HEK293 (cell line): ENCODE measurements at regions not wholly inside any gene's neighbourhood (a gene's known extent, or its start where the extent isn't known, plus 50 kb on each side); places are given as distances from the start of the nearest gene placed in this dataset.

Source experiments
- CTCF ChIA-PET: fragments of 350-600 bp; formaldehyde crosslinking; extraction: SDS; loops from one replicate; lab custom pipeline; 2021; ENCODE audit warnings: antibody characterized with exemption; lab: Yijun Ruan, JAX
- POLR2A ChIA-PET: fragments of 300-600 bp; formaldehyde crosslinking; extraction: SDS; loops from one replicate; lab custom pipeline; 2020; ENCODE audit warnings: antibody characterized with exemption, inconsistent platforms; lab: Yijun Ruan, JAX
- H3K27ac ChIP-seq: fragments of 200-500 bp; sonication (Bioruptor generic); 2 replicates; pipeline ENCODE4 v1.5.1; 2014; ENCODE audit warnings: low read depth, low read length, control low read depth, inconsistent platforms; ENCODE audit errors: extremely low read depth
- H3K36me3 ChIP-seq, 2 experiments: fragments of 200-500 bp in 1 of 2; sonication (Bioruptor generic) in 1 of 2; 1 replicate in 1 of 2; 2 replicates in 1 of 2; pipeline ENCODE4 v1.5.1; 2014 to 2017; ENCODE audit warnings: inconsistent platforms in 2 of 2, low read length in 2 of 2; ENCODE audit not compliant: control insufficient read depth in 2 of 2, insufficient read depth in 1 of 2
- H3K4me1 ChIP-seq: fragments of 200-500 bp; sonication (Bioruptor generic); 2 replicates; pipeline ENCODE4 v1.5.1; 2014; ENCODE audit warnings: mild to moderate bottlenecking, low read length, inconsistent platforms; ENCODE audit not compliant: control insufficient read depth, insufficient read depth
- H3K4me3 ChIP-seq: 2 replicates; pipeline ENCODE4 v1.5.1; 2011; ENCODE audit warnings: low read depth, mild to moderate bottlenecking, control low read depth, low read length, moderate library complexity
- H3K9me3 ChIP-seq: fragments of 200-500 bp; sonication (Bioruptor generic); 2 replicates; pipeline ENCODE4 v1.5.1; 2014; ENCODE audit warnings: low read depth, low read length, inconsistent platforms; ENCODE audit not compliant: control insufficient read depth, insufficient read depth
- HIC1 ChIP-seq: fragments of 450-650 bp; formaldehyde crosslinking; IDR thresholded peaks from 2 replicates; pipeline ENCODE4 v1.5.1; 2016; ENCODE audit warnings: missing biosample characterization, missing genetic modification characterization
- SALL2 ChIP-seq: fragments of 450-650 bp; formaldehyde crosslinking; IDR thresholded peaks from 2 replicates; pipeline ENCODE4 v1.5.0; 2017; ENCODE audit warnings: missing biosample characterization, mild to moderate bottlenecking, missing genetic modification characterization, borderline replicate concordance
- TSHZ1 ChIP-seq: fragments of 450-650 bp; formaldehyde crosslinking; IDR thresholded peaks from 2 replicates; pipeline ENCODE4 v1.5.1; 2016; ENCODE audit warnings: missing biosample characterization, missing genetic modification characterization, borderline replicate concordance
- ZBTB48 ChIP-seq: fragments of 450-650 bp; formaldehyde crosslinking; IDR thresholded peaks from 2 replicates; pipeline ENCODE4 v1.5.1; 2016; ENCODE audit warnings: missing biosample characterization, missing genetic modification characterization
- ZFHX2 ChIP-seq: fragments of 450-650 bp; formaldehyde crosslinking; conservative IDR thresholded peaks from 2 replicates; pipeline ENCODE4 v1.5.1; 2016; ENCODE audit warnings: missing biosample characterization, missing genetic modification characterization
- ZNF16 ChIP-seq: fragments of 450-650 bp; formaldehyde crosslinking; IDR thresholded peaks from 2 replicates; pipeline ENCODE4 v1.5.1; 2016; ENCODE audit warnings: low read depth, missing biosample characterization, missing genetic modification characterization
- ZNF184 ChIP-seq: fragments of 450-650 bp; IDR thresholded peaks from 2 replicates; pipeline ENCODE4 v1.5.1; 2018; ENCODE audit warnings: missing biosample characterization, mild to moderate bottlenecking, missing genetic modification characterization
- ZNF23 ChIP-seq: fragments of 450-650 bp; formaldehyde crosslinking; IDR thresholded peaks from 2 replicates; pipeline ENCODE4 v1.5.1; 2016; ENCODE audit warnings: missing biosample characterization, missing genetic modification characterization, borderline replicate concordance
- ZNF335 ChIP-seq: fragments of 450-650 bp; formaldehyde crosslinking; conservative IDR thresholded peaks from 2 replicates; pipeline ENCODE4 v1.5.1; 2016; ENCODE audit warnings: missing biosample characterization, missing genetic modification characterization
- ZNF518A ChIP-seq: fragments of 450-650 bp; formaldehyde crosslinking; conservative IDR thresholded peaks from 2 replicates; pipeline ENCODE4 v1.5.1; 2016; ENCODE audit warnings: low read depth, missing biosample characterization, missing genetic modification characterization
- ZNF558 ChIP-seq: fragments of 450-650 bp; formaldehyde crosslinking; IDR thresholded peaks from 2 replicates; pipeline ENCODE4 v1.5.1; 2016; ENCODE audit warnings: missing biosample characterization, missing genetic modification characterization
- ZNF580 ChIP-seq: fragments of 450-650 bp; formaldehyde crosslinking; IDR thresholded peaks from 2 replicates; pipeline ENCODE4 v1.5.1; 2016; ENCODE audit warnings: missing biosample characterization, missing genetic modification characterization
- ZNF600 ChIP-seq: fragments of 450-650 bp; formaldehyde crosslinking; IDR thresholded peaks from 2 replicates; pipeline ENCODE4 v1.5.1; 2016; ENCODE audit warnings: missing biosample characterization, missing genetic modification characterization
- ZNF660 ChIP-seq: fragments of 450-650 bp; IDR thresholded peaks from 2 replicates; pipeline ENCODE4 v1.5.1; 2018; ENCODE audit warnings: missing biosample characterization, mild to moderate bottlenecking, missing genetic modification characterization
- ZNF701 ChIP-seq: fragments of 450-650 bp; formaldehyde crosslinking; IDR thresholded peaks from 2 replicates; pipeline ENCODE4 v1.5.1; 2016; ENCODE audit warnings: missing biosample characterization, missing genetic modification characterization
- ZNF768 ChIP-seq: fragments of 450-650 bp; formaldehyde crosslinking; IDR thresholded peaks from 2 replicates; pipeline ENCODE4 v1.5.1; 2018; ENCODE audit warnings: missing biosample characterization, mild to moderate bottlenecking, missing genetic modification characterization
- ZNF843 ChIP-seq: fragments of 450-650 bp; formaldehyde crosslinking; IDR thresholded peaks from 2 replicates; pipeline ENCODE4 v1.5.1; 2016; ENCODE audit warnings: missing biosample characterization, missing genetic modification characterization
- ZSCAN16 ChIP-seq: fragments of 450-650 bp; formaldehyde crosslinking; IDR thresholded peaks from 2 replicates; pipeline ENCODE4 v1.5.1; 2016; ENCODE audit warnings: missing biosample characterization, missing genetic modification characterization

GRCh38 chr1:104830534-104830933 is 1080.8 kb downstream of the AMY1C start:
- POLR2A ChIA-PET: no interaction called here
- Histone ChIP-seq H3K4me3 (no peak overlapping the region), H3K27ac (no peak overlapping the region), H3K4me1 (no peaks in the 10 kb centered on the region), H3K36me3 (no peaks in the 10 kb centered on the region), H3K9me3 (no peaks in the 10 kb centered on the region)
- TF ChIP-seq ZBTB48 (tag by site-specific recombination): no peak
- CTCF ChIA-PET: no interaction called here

- no peaks in the 10 kb centered on the region for H3K36me3 ChIP-seq
- H3K4me3 ChIP-seq: no peak overlapping the region
- no peak overlapping the region for H3K27ac ChIP-seq
- H3K9me3 ChIP-seq: no peaks in the 10 kb centered on the region
- TF ChIP-seq ZSCAN16 (no peak), ZNF600 (tag by site-specific recombination) (no peak), ZFHX2 (no peak), ZNF184 (tag by site-specific recombination) (no peak)
- TF ChIP-seq, all 188 proteins: peak for 0
- no peaks in the 10 kb centered on the region for H3K4me1 ChIP-seq
- CTCF ChIA-PET: no interaction called here
- POLR2A ChIA-PET: no interaction called here
Observed at GRCh38 chr1:104852151-104852550, 1102.5 kb downstream of the AMY1C start.

GRCh38 chr1:104853276-104853675 is 1103.6 kb downstream of the AMY1C start:
- POLR2A ChIA-PET: no interaction called here
- TF ChIP-seq ZNF843 (no peak), ZNF558 (tag by site-specific recombination) (no peak), TSHZ1 (no peak), ZNF701 (no peak), ZNF768 (tag by site-specific recombination) (no peak), ZNF580 (tag by site-specific recombination) (no peak), HIC1 (tag by site-specific recombination) (no peak), ZNF335 (no peak), ZNF518A (tag by site-specific recombination) (no peak), ZNF23 (tag by site-specific recombination) (no peak), SALL2 (no peak), ZNF16 (tag by site-specific recombination) (no peak), ZNF660 (tag by site-specific recombination) (no peak)
- Histone ChIP-seq H3K9me3 (no peaks in the 10 kb centered on the region), H3K36me3 (no peaks in the 10 kb centered on the region), H3K4me1 (no peaks in the 10 kb centered on the region), H3K27ac (no peak overlapping the region), H3K4me3 (no peak overlapping the region)
- CTCF ChIA-PET: no interaction called here
